IMR-90 (cell line): ENCODE measurements at regions not wholly inside any gene's neighbourhood (a gene's known extent, or its start where the extent isn't known, plus 50 kb on each side); places are given as distances from the start of the nearest gene placed in this dataset.

ENCODE experiments used
- ATAC-seq: fragments of 200-7000 bp; cut with Tn5 transposase; 2 replicates; pipeline ENCODE4 v1.9.1; 2020; ENCODE audit warnings: low read depth, mild to moderate bottlenecking, moderate library complexity
- BruUV-seq: library from RNA; stranded (reverse); fragments of 400-500 nt; replicated peaks from 2 replicates; lab custom pipeline; 2021; lab: Mats Ljungman, UMichigan
- CTCF ChIA-PET: fragments of 300-600 bp; formaldehyde crosslinking; extraction: SDS; loops from one replicate; lab custom pipeline; 2021; ENCODE audit warnings: antibody characterized with exemption; lab: Yijun Ruan, JAX
- POLR2A ChIA-PET: fragments of 300-600 bp; sonication (Branson Sonifier 250); formaldehyde crosslinking; loops from one replicate; lab custom pipeline; 2022; ENCODE audit warnings: antibody characterized with exemption; ENCODE audit not compliant: unreplicated experiment; lab: Charles Lee
- DNase-seq: peaks from one replicate; pipeline ENCODE4 v3.0.0; 2013
- H2AFZ ChIP-seq: replicated peaks from 2 replicates; pipeline ENCODE3; 2013; ENCODE audit warnings: low read length, mild to moderate bottlenecking; ENCODE audit not compliant: poor library complexity
- H2AK5ac ChIP-seq: 2 replicates; pipeline ENCODE4 v1.6.1; 2013; ENCODE audit warnings: low read depth, low read length, inconsistent platforms
- H2AK9ac ChIP-seq: replicated peaks from 2 replicates; pipeline ENCODE3; 2013; ENCODE audit warnings: mild to moderate bottlenecking, low read depth, low read length, moderate library complexity; ENCODE audit not compliant: poor library complexity
- H2BK120ac ChIP-seq: 2 replicates; pipeline ENCODE4 v1.6.1; 2013; ENCODE audit warnings: low read depth, low read length, inconsistent platforms
- H2BK15ac ChIP-seq: 3 replicates; pipeline ENCODE4 v1.6.1; 2013; ENCODE audit warnings: low read depth, low read length, inconsistent platforms
- H2BK20ac ChIP-seq: 2 replicates; pipeline ENCODE4 v1.6.1; 2013; ENCODE audit warnings: low read depth, mild to moderate bottlenecking, inconsistent platforms, low read length, moderate library complexity
- H2BK5ac ChIP-seq: 2 replicates; pipeline ENCODE4 v1.6.1; 2013; ENCODE audit warnings: mild to moderate bottlenecking, low read depth, low read length, inconsistent platforms; ENCODE audit not compliant: poor library complexity, severe bottlenecking
- H3K14ac ChIP-seq: replicated peaks from 2 replicates; pipeline ENCODE4 v1.6.1; 2013; ENCODE audit warnings: low read depth, low read length, inconsistent platforms
- H3K18ac ChIP-seq: 2 replicates; pipeline ENCODE4 v1.6.1; 2013; ENCODE audit warnings: low read depth, low read length, control low read depth
- H3K23ac ChIP-seq: 2 replicates; pipeline ENCODE4 v1.6.1; 2013; ENCODE audit warnings: low read depth, low read length, inconsistent platforms
- H3K27ac ChIP-seq: 2 replicates; pipeline ENCODE4 v1.5.1; 2013; ENCODE audit warnings: mild to moderate bottlenecking, control low read depth, low read length; ENCODE audit not compliant: insufficient read depth
- H3K27me3 ChIP-seq: 2 replicates; pipeline ENCODE4 v1.6.1; 2013; ENCODE audit warnings: low read length; ENCODE audit not compliant: control insufficient read depth, insufficient read depth
- H3K36me3 ChIP-seq: 2 replicates; pipeline ENCODE4 v1.6.1; 2013; ENCODE audit warnings: low read length, mixed read lengths; ENCODE audit not compliant: control insufficient read depth, insufficient read depth
- H3K4ac ChIP-seq: 2 replicates; pipeline ENCODE4 v1.6.1; 2013; ENCODE audit warnings: low read depth, low read length, inconsistent platforms
- H3K4me1 ChIP-seq: 2 replicates; pipeline ENCODE4 v1.6.1; 2013; ENCODE audit warnings: low read length, mixed read lengths; ENCODE audit not compliant: control insufficient read depth, insufficient read depth
- H3K4me2 ChIP-seq: 2 replicates; pipeline ENCODE4 v1.6.1; 2013; ENCODE audit warnings: low read depth, mild to moderate bottlenecking, control low read depth, low read length, moderate library complexity
- H3K4me3 ChIP-seq: 2 replicates; pipeline ENCODE4 v1.5.1; 2013; ENCODE audit warnings: low read depth, mild to moderate bottlenecking, control low read depth, low read length, moderate library complexity; ENCODE audit not compliant: insufficient read depth
- H3K56ac ChIP-seq: 2 replicates; pipeline ENCODE4 v1.6.1; 2013; ENCODE audit warnings: low read length, inconsistent platforms; ENCODE audit not compliant: insufficient read depth; ENCODE audit errors: extremely low read depth
- H3K79me1 ChIP-seq, 2 experiments: 2 replicates each; pipeline ENCODE4 v1.6.1; 2013; ENCODE audit warnings: low read length in 2 of 2, inconsistent platforms in 1 of 2, low read depth in 1 of 2
- H3K9ac ChIP-seq: 2 replicates; pipeline ENCODE4 v1.6.1; 2013; ENCODE audit warnings: low read depth, low read length, control low read depth
- H3K9me1 ChIP-seq: 2 replicates; pipeline ENCODE4 v1.6.1; 2013; ENCODE audit warnings: low read length, inconsistent platforms; ENCODE audit not compliant: insufficient read depth
- H3K9me3 ChIP-seq: 2 replicates; pipeline ENCODE4 v1.6.1; 2013; ENCODE audit warnings: low read length; ENCODE audit not compliant: control insufficient read depth, insufficient read depth
- H4K20me1 ChIP-seq: 2 replicates; pipeline ENCODE4 v1.6.1; 2013; ENCODE audit warnings: low read length, inconsistent platforms; ENCODE audit not compliant: insufficient read depth
- H4K5ac ChIP-seq: 2 replicates; pipeline ENCODE4 v1.6.1; 2013; ENCODE audit warnings: mild to moderate bottlenecking, low read depth, low read length, control low read depth
- H4K8ac ChIP-seq, 2 experiments: 2 replicates each; pipeline ENCODE4 v1.6.1; 2013; ENCODE audit warnings: low read depth in 2 of 2, low read length in 2 of 2, control low read depth in 1 of 2, inconsistent platforms in 1 of 2
- H4K91ac ChIP-seq: 2 replicates; pipeline ENCODE4 v1.6.1; 2013; ENCODE audit warnings: low read depth, low read length, inconsistent platforms; ENCODE audit not compliant: insufficient read depth
- BHLHE40 ChIP-seq: fragments of 150-350 bp; IDR thresholded peaks from 2 replicates; pipeline ENCODE4 v1.6.1; 2016; ENCODE audit warnings: mild to moderate bottlenecking, low read depth, low read length
- CEBPB ChIP-seq: IDR thresholded peaks from 2 replicates; pipeline ENCODE4 v1.6.1; 2012; ENCODE audit warnings: low read depth, low read length, improper control_type of control experiment
- CHD1 ChIP-seq: IDR thresholded peaks from 2 replicates; pipeline ENCODE4 v1.6.1; 2012; ENCODE audit warnings: low read depth, low read length, improper control_type of control experiment
- CTCF ChIP-seq: conservative IDR thresholded peaks from 2 replicates; pipeline ENCODE4 v1.5.1; 2012; ENCODE audit warnings: mild to moderate bottlenecking, low read depth, low read length, improper control_type of control experiment
- ELK1 ChIP-seq: fragments of 150-350 bp; IDR thresholded peaks from 2 replicates; pipeline ENCODE4 v1.6.1; 2016; ENCODE audit warnings: low read depth, mild to moderate bottlenecking, low read length, moderate library complexity, borderline replicate concordance
- FOS ChIP-seq: fragments of 150-350 bp; IDR thresholded peaks from 2 replicates; pipeline ENCODE4 v1.6.1; 2016; ENCODE audit warnings: low read depth, low read length
- MAFK ChIP-seq: IDR thresholded peaks from 2 replicates; pipeline ENCODE4 v1.6.1; 2012; ENCODE audit warnings: low read depth, low read length, improper control_type of control experiment
- MAZ ChIP-seq: IDR thresholded peaks from 2 replicates; pipeline ENCODE4 v1.6.1; 2012; ENCODE audit warnings: low read depth, mild to moderate bottlenecking, low read length, improper control_type of control experiment, moderate library complexity, borderline replicate concordance
- MXI1 ChIP-seq: IDR thresholded peaks from 2 replicates; pipeline ENCODE4 v1.6.1; 2012; ENCODE audit warnings: low read depth, mild to moderate bottlenecking, low read length, moderate library complexity, borderline replicate concordance
- NFE2L2 ChIP-seq: fragments of 150-350 bp; IDR thresholded peaks from 2 replicates; pipeline ENCODE4 v1.6.1; 2016; ENCODE audit warnings: low read depth, mild to moderate bottlenecking, low read length
- POLR2A ChIP-seq: IDR thresholded peaks from 2 replicates; pipeline ENCODE4 v1.6.1; 2012; ENCODE audit warnings: mild to moderate bottlenecking, low read depth, low read length
- RAD21 ChIP-seq: IDR thresholded peaks from 2 replicates; pipeline ENCODE4 v1.6.1; 2012; ENCODE audit warnings: low read length, improper control_type of control experiment
- RCOR1 ChIP-seq: IDR thresholded peaks from 2 replicates; pipeline ENCODE4 v1.6.1; 2012; ENCODE audit warnings: mild to moderate bottlenecking, low read length, improper control_type of control experiment; ENCODE audit not compliant: insufficient replicate concordance
- RFX5 ChIP-seq: IDR thresholded peaks from 2 replicates; pipeline ENCODE4 v1.8.0; 2012; ENCODE audit warnings: low read depth, mild to moderate bottlenecking, low read length, moderate library complexity
- SMC3 ChIP-seq: fragments of 150-350 bp; IDR thresholded peaks from 2 replicates; pipeline ENCODE4 v1.6.1; 2016; ENCODE audit warnings: low read depth, mild to moderate bottlenecking, antibody characterized with exemption, low read length, moderate library complexity
- USF2 ChIP-seq: fragments of 150-350 bp; IDR thresholded peaks from 2 replicates; pipeline ENCODE4 v1.6.1; 2017; ENCODE audit warnings: mild to moderate bottlenecking, antibody characterized with exemption, low read length, low read depth
- WGBS, 2 experiments: methylation state at CpG; one replicate each; pipeline versions ENCODE4 v1.1.5 to v1.1.7; 2013; ENCODE audit warnings: missing lambda C conversion rate in 2 of 2; ENCODE audit not compliant: insufficient read length in 1 of 2; ENCODE audit errors: extremely low coverage in 2 of 2; 5-methylcytosine and 5-hydroxymethylcytosine counted together
- dilution Hi-C: fragments of 300-500 bp; cut with HindIII; formaldehyde crosslinking; loops from one replicate; pipeline ENCODE4 v1.14.3; 2018; ENCODE audit warnings: low sequenced_read_pairs; ENCODE audit not compliant: unreplicated experiment
- in situ Hi-C: fragments of 300-500 bp; cut with MboI; formaldehyde crosslinking; loops from 3 replicates; pipeline ENCODE4 v1.14.3; 2019; ENCODE audit warnings: low sequenced_read_pairs, inconsistent platforms, mixed read lengths
- intact Hi-C: fragments of 100-400 bp; cut with micrococcal nuclease; formaldehyde crosslinking; loops from 2 replicates; pipeline ENCODE4 v1.10.0; 2022

- Histone ChIP-seq H3K23ac (no peak overlapping the region), H3K4me2 (no peak overlapping the region), H4K91ac (no peak overlapping the region), H3K18ac (no peak overlapping the region), H2AK5ac (no peak overlapping the region), H3K56ac (no peak overlapping the region), H2BK15ac (no peak overlapping the region), H3K9me1 (no peaks in the 10 kb centered on the region), H4K8ac (no peak overlapping the region), H2AFZ (no peak overlapping the region), H3K79me1 (no peaks in the 10 kb centered on the region), H3K27me3 (no peaks in the 10 kb centered on the region), H2BK120ac (no peak overlapping the region), H3K4ac (no peak overlapping the region), H4K20me1 (no peaks in the 10 kb centered on the region), H3K9ac (no peak overlapping the region), H2AK9ac (no peak overlapping the region), H3K36me3 (no peaks in the 10 kb centered on the region), H3K9me3 (no peaks in the 10 kb centered on the region), H2BK20ac (no peak overlapping the region), H3K4me3 (no peak overlapping the region), H3K27ac (no peak overlapping the region), H3K4me1 (no peaks in the 10 kb centered on the region), H4K5ac (no peak overlapping the region), H3K14ac (no peak overlapping the region), H2BK5ac (no peak overlapping the region)
- TF ChIP-seq NFE2L2 (no peak), RCOR1 (no peak), FOS (no peak), RFX5 (no peak), CHD1 (no peak), CTCF (no peak), RAD21 (no peak), BHLHE40 (no peak), ELK1 (no peak), MAFK (no peak), USF2 (no peak), SMC3 (no peak), MAZ (no peak), CEBPB (no peak), POLR2A (no peak), MXI1 (no peak)
- ATAC-seq = no peak
- in situ Hi-C loops (no loop called here), intact Hi-C loops (no loop called here), dilution Hi-C loops (no loop called here)
- ChIA-PET POLR2A (no interaction called here), CTCF (no interaction called here)
- WGBS, 2 experiments = 100% methylated on average over 1 of the region's 4 CpGs; no CpG with 5 or more reads in 1 of the 2 experiments
- BruUV-seq = no TSS peak
- no peak for DNase-seq
Measured at GRCh38 chr5:44236040-44236439, 153.2 kb downstream of the FGF10 start.
